ENCODE measurements at regions not wholly inside any gene's neighbourhood (a gene's known extent, or its start where the extent isn't known, plus 50 kb on each side); places are given as distances from the start of the nearest gene placed in this dataset.
A peak's percentile ranks its signal among the peaks of the same experiment; 100 is the strongest.
"Not testable (repeated sequence)": the region's sequence is repeated elsewhere in the genome, so short reads cannot be mapped to it uniquely, and the experiment has no call there.

GRCh38 chr6:55960344-55960743 lies 85.0 kb upstream of the BMP5 start:
- no peak for DNase-seq
- ATAC-seq = no peak
- intact Hi-C loops (cut with DNase I) = no loop called here

GRCh38 chr6:55958790-55959189 lies 83.4 kb upstream of the BMP5 start:
- no peak for ATAC-seq
- no peak for DNase-seq
- intact Hi-C loops (cut with DNase I) = loop anchor here (10.0 kb wide), 3 partner anchors 524 to 1244 kb away; no protein-coding TSS in a partner anchor

- intact Hi-C loops (cut with DNase I) = loop anchor here (10.0 kb wide), 3 partner anchors 523 to 1243 kb away; no protein-coding TSS in a partner anchor
- peak in 1 of 2 donors; percentile 33 for ATAC-seq
- DNase-seq = no peak
These were observed 82.6 kb upstream of the BMP5 start for GRCh38 chr6:55957961-55958422.

- DNase-seq = no peak
- no peak for ATAC-seq
- intact Hi-C loops (cut with DNase I) = loop anchor here (10.0 kb wide), 3 partner anchors 521 to 1241 kb away; no protein-coding TSS in a partner anchor
These were observed 80.3 kb upstream of the BMP5 start for GRCh38 chr6:55955684-55956083.

GRCh38 chr6:55954436-55954835 lies 79.0 kb upstream of the BMP5 start:
- DNase-seq = no peak
- ATAC-seq = no peak
- intact Hi-C loops (cut with DNase I) = loop anchor here (5.0 to 10.0 kb wide), 5 partner anchors 507 to 1240 kb away; no protein-coding TSS in a partner anchor

- ATAC-seq (peak; percentile 71 to 77), DNase-seq (no peak)
- intact Hi-C loops (cut with DNase I) = loop anchor here (5.0 to 10.0 kb wide), 5 partner anchors 506 to 1239 kb away; no protein-coding TSS in a partner anchor
These were observed 77.9 kb upstream of the BMP5 start for GRCh38 chr6:55953335-55953734.

GRCh38 chr6:55950071-55950814 lies 74.9 kb upstream of the BMP5 start:
- intact Hi-C loops (cut with DNase I) = loop anchor here (5.0 to 10.0 kb wide), 5 partner anchors 503 to 1235 kb away; no protein-coding TSS in a partner anchor
- ATAC-seq = no peak
- DNase-seq = no peak

GRCh38 chr6:55943329-55943728 lies 67.9 kb upstream of the BMP5 start:
- no peak for DNase-seq
- no peak for ATAC-seq
- intact Hi-C loops (cut with DNase I) = no loop called here

- DNase-seq (no peak), ATAC-seq (no peak)
- intact Hi-C loops (cut with DNase I) = no loop called here
These were observed 66.3 kb upstream of the BMP5 start for GRCh38 chr6:55941702-55942101.

GRCh38 chr6:55937951-55938690 lies 62.7 kb upstream of the BMP5 start:
- no peak for ATAC-seq
- intact Hi-C loops (cut with DNase I) = no loop called here

GRCh38 chr6:55937261-55937947 lies 62.0 kb upstream of the BMP5 start:
- DNase-seq (no peak), ATAC-seq (no peak)
- intact Hi-C loops (cut with DNase I) = no loop called here

More at GRCh38 chr6:55937951-55938690, 62.7 kb upstream of the BMP5 start:
- DNase-seq = no peak

- DNase-seq (no peak), ATAC-seq (no peak)
- intact Hi-C loops (cut with DNase I) = no loop called here
These were observed 55.7 kb upstream of the BMP5 start for GRCh38 chr6:55931101-55931500.

- intact Hi-C loops (cut with DNase I) = not testable (repeated sequence)
These were observed 52.3 kb upstream of the BMP5 start for GRCh38 chr6:55927713-55928112.

GRCh38 chr6:55925292-55925691 lies 49.9 kb upstream of the BMP5 start:
- ATAC-seq = no peak
- intact Hi-C loops (cut with DNase I) = no loop called here
- no peak for DNase-seq

More at GRCh38 chr6:55927713-55928112, 52.3 kb upstream of the BMP5 start:
- ATAC-seq, DNase-seq: not testable (repeated sequence)

All from left cardiac atrium (tissue), 4 donors.